ENCODE measurements at regions not wholly inside any gene's neighbourhood (a gene's known extent, or its start where the extent isn't known, plus 50 kb on each side); places are given as distances from the start of the nearest gene placed in this dataset.

- TF ChIP-seq ZNF691 (CRISPR knock-in tag; IDR thresholded peaks at IDR 0.05; ENCODE audit: borderline replicate concordance, low read depth) (no peak), BHLHE40 (IDR thresholded peaks at IDR 0.05; ENCODE audit: low read length) (no peak), RXRA (CRISPR knock-in tag; IDR thresholded peaks at IDR 0.05) (no peak), ATF1 (CRISPR knock-in tag; IDR thresholded peaks at IDR 0.05) (no peak), E2F2 (CRISPR knock-in tag; IDR thresholded peaks at IDR 0.05; ENCODE audit: borderline replicate concordance) (no peak)
Measured at GRCh38 chr5:163571744-163572143, 66.3 kb downstream of the MAT2B start (continued).

- BruUV-seq (replicated peaks) = no TSS peak
- no peak for FAIRE-seq
- in situ Hi-C loops (cut with HindIII; ENCODE audit: extremely low pct_ligation_motif_present, low pct_unique_long_range_greater_than_20kb) = loop anchor here (25.0 kb wide), 1 partner anchor 1638 kb away; no protein-coding TSS in a partner anchor
Measured at GRCh38 chr5:163574472-163575440, 69.3 kb downstream of the MAT2B start.

More at GRCh38 chr5:163574472-163575440, 69.3 kb downstream of the MAT2B start:
- POLR2A ChIA-PET = no interaction called here
- DNase-seq (ENCODE audit: low spot score) (no peak), ATAC-seq (no peak)
- H4K20me1 ChIP-seq (ENCODE audit: insufficient read depth, low read length) = no peaks in the 10 kb centered on the region
- no peak overlapping the region for H2AFZ ChIP-seq (ENCODE audit: low read length)
- H3K27ac ChIP-seq (ENCODE audit: extremely low read length, insufficient read depth, low read length) = no peak overlapping the region
- no peaks in the 10 kb centered on the region for H3K9me3 ChIP-seq (ENCODE audit: low read length)
- WGBS (ENCODE audit: low lambda C conversion rate) = 21% methylated on average over 5 of the region's 5 CpGs
- H3K4me2 ChIP-seq (ENCODE audit: low read depth, low read length) = no peak overlapping the region
- no peaks in the 10 kb centered on the region for H3K79me2 ChIP-seq (ENCODE audit: insufficient read depth, low read length)
- intact Hi-C loops (cut with micrococcal nuclease; ENCODE audit: unreplicated experiment) = no loop called here
- H3K27me3 ChIP-seq (ENCODE audit: control insufficient read depth in 1 of 2, insufficient read depth in 2 of 2, low read length in 2 of 2) = 0 out of 5 replicates have a peak, but pooled peaks cover 0 to 3% of the 10 kb centered on the region in 2 experiments
- no peaks in the 10 kb centered on the region for H3K36me3 ChIP-seq (replicated peaks in 1 of 2; ENCODE audit: control insufficient read depth in 1 of 2, insufficient read depth in 2 of 2, low read length in 2 of 2)
- H3K9ac ChIP-seq (ENCODE audit: insufficient read depth, low read depth, low read length) = no peak overlapping the region
- CTCF ChIA-PET (ENCODE audit: low intra/inter-chr PET ratio, low total read pairs) = no interaction called here
- H3K4me1 ChIP-seq (ENCODE audit: insufficient read depth, low read length) = no peaks in the 10 kb centered on the region
- TF ChIP-seq PHF8 (CRISPR knock-in tag; IDR thresholded peaks at IDR 0.05) (no peak), ZNF800 (CRISPR knock-in tag; IDR thresholded peaks at IDR 0.05) (no peak)
- no peak overlapping the region for H3K4me3 ChIP-seq (replicated peaks in 1 of 3; ENCODE audit: insufficient read depth in 1 of 3, low read depth in 2 of 3, low read length in 3 of 3)
